NCI-H226 (cell line): ENCODE measurements at regions not wholly inside any gene's neighbourhood (a gene's known extent, or its start where the extent isn't known, plus 50 kb on each side); places are given as distances from the start of the nearest gene placed in this dataset.

ENCODE experiments used
- DNase-seq: peaks from one replicate; pipeline ENCODE4 v3.0.0-alpha.2; 2015

GRCh38 chr6:9507136-9507895, 907.6 kb downstream of the TFAP2A start:
- no peak for DNase-seq

GRCh38 chr6:9504191-9504590, 910.7 kb downstream of the TFAP2A start:
- DNase-seq, result no peak

GRCh38 chr6:9503111-9503761, 911.6 kb downstream of the TFAP2A start:
- DNase-seq, result peak; percentile 95

GRCh38 chr6:9499709-9500108, 915.2 kb downstream of the TFAP2A start:
- DNase-seq, result no peak

- DNase-seq, result no peak
Measured at GRCh38 chr6:9496837-9497236, 918.0 kb downstream of the TFAP2A start.

- DNase-seq, result peak; percentile 65
Measured at GRCh38 chr6:9494864-9495263, 920.0 kb downstream of the TFAP2A start.

- DNase-seq, result no peak
Measured at GRCh38 chr6:9492790-9493189, 922.1 kb downstream of the TFAP2A start.

GRCh38 chr6:9487128-9487527, 927.7 kb downstream of the TFAP2A start:
- DNase-seq, result no peak

- DNase-seq, result no peak
Measured at GRCh38 chr6:9485992-9486391, 928.9 kb downstream of the TFAP2A start.

GRCh38 chr6:9484686-9485085, 930.2 kb downstream of the TFAP2A start:
- no peak for DNase-seq

GRCh38 chr6:9484091-9484490, 930.8 kb downstream of the TFAP2A start:
- DNase-seq, result no peak

- DNase-seq, result peak; percentile 97
Measured at GRCh38 chr6:9482030-9482738, 932.7 kb downstream of the TFAP2A start.

GRCh38 chr6:9481292-9482029, 933.4 kb downstream of the TFAP2A start:
- no peak for DNase-seq

- no peak for DNase-seq
Measured at GRCh38 chr6:9468277-9468676, 946.6 kb downstream of the TFAP2A start.

- no peak for DNase-seq
Measured at GRCh38 chr6:9467741-9468140, 947.1 kb downstream of the TFAP2A start.

GRCh38 chr6:9464583-9464982, 950.3 kb downstream of the TFAP2A start:
- DNase-seq, result no peak

- DNase-seq, result peak; percentile 39
Measured at GRCh38 chr6:9463311-9463710, 951.6 kb downstream of the TFAP2A start.

- no peak for DNase-seq
Measured at GRCh38 chr6:9461188-9461587, 953.7 kb downstream of the TFAP2A start.

- DNase-seq, result no peak
Measured at GRCh38 chr6:9458424-9458823, 956.5 kb downstream of the TFAP2A start.

- DNase-seq, result no peak
Measured at GRCh38 chr6:9455864-9456658, 958.8 kb downstream of the TFAP2A start.

- no peak for DNase-seq
Measured at GRCh38 chr6:9439621-9440330, 975.1 kb downstream of the TFAP2A start.

GRCh38 chr6:9437836-9438235, 977.0 kb downstream of the TFAP2A start:
- DNase-seq, result peak; percentile 9
